PC-9 (cell line): ENCODE measurements at regions not wholly inside any gene's neighbourhood (a gene's known extent, or its start where the extent isn't known, plus 50 kb on each side); places are given as distances from the start of the nearest gene placed in this dataset.

Source experiments
- BruUV-seq: library from RNA; stranded (reverse); fragments of 400-500 nt; replicated peaks from 2 replicates; lab custom pipeline; 2021; lab: Mats Ljungman, UMichigan
- CTCF ChIA-PET: fragments of 300-600 bp; sonication (Branson Sonifier 250); formaldehyde crosslinking; loops from one replicate; lab custom pipeline; 2022; ENCODE audit warnings: antibody characterized with exemption; lab: Charles Lee
- POLR2A ChIA-PET: fragments of 300-600 bp; sonication (Branson Sonifier 250); formaldehyde crosslinking; loops from one replicate; lab custom pipeline; 2022; ENCODE audit warnings: antibody characterized with exemption; ENCODE audit not compliant: unreplicated experiment; lab: Charles Lee
- DNase-seq, 2 experiments: peaks; one replicate each; pipeline versions ENCODE4 v3.0.0 to v3.0.0-alpha.2; 2015 to 2022; ENCODE audit warnings: mixed read lengths in 1 of 2
- H2AFZ ChIP-seq: fragments of 200-600 bp; sonication (generic); 2 replicates; pipeline ENCODE4 v1.8.1; 2017; ENCODE audit warnings: antibody characterized with exemption
- H3F3A ChIP-seq: fragments of 200-600 bp; sonication (generic); 2 replicates; pipeline ENCODE4 v1.8.1; 2017; ENCODE audit warnings: antibody characterized with exemption, mild to moderate bottlenecking, low read depth; ENCODE audit not compliant: insufficient read depth
- H3K27ac ChIP-seq: fragments of 200-600 bp; sonication (generic); 2 replicates; pipeline ENCODE4 v1.6.1; 2016; ENCODE audit warnings: mixed run types
- H3K27me3 ChIP-seq: fragments of 200-600 bp; sonication (generic); 2 replicates; pipeline ENCODE4 v1.6.1; 2016; ENCODE audit warnings: low read depth, mixed run types; ENCODE audit not compliant: insufficient read depth
- H3K36me3 ChIP-seq: fragments of 200-600 bp; sonication (generic); 2 replicates; pipeline ENCODE4 v1.6.1; 2016; ENCODE audit warnings: low read depth, mixed run types
- H3K4me1 ChIP-seq: fragments of 200-600 bp; sonication (generic); replicated peaks from 2 replicates; pipeline ENCODE4 v1.6.1; 2016; ENCODE audit warnings: mixed run types; ENCODE audit not compliant: insufficient read depth
- H3K4me2 ChIP-seq: fragments of 200-600 bp; sonication (generic); 2 replicates; pipeline ENCODE4 v1.6.1; 2017; ENCODE audit warnings: mixed run types
- H3K4me3 ChIP-seq: fragments of 200-600 bp; sonication (generic); 2 replicates; pipeline ENCODE4 v1.6.1; 2016; ENCODE audit warnings: mixed run types
- H3K79me2 ChIP-seq: fragments of 200-600 bp; sonication (generic); 2 replicates; pipeline ENCODE4 v1.6.1; 2017; ENCODE audit warnings: low read depth, mixed run types
- H3K9me2 ChIP-seq: fragments of 200-600 bp; sonication (generic); 2 replicates; pipeline ENCODE4 v1.8.1; 2017; ENCODE audit warnings: mild to moderate bottlenecking; ENCODE audit not compliant: insufficient read depth
- H3K9me3 ChIP-seq: fragments of 200-600 bp; sonication (generic); 2 replicates; pipeline ENCODE4 v1.8.1; 2016; ENCODE audit warnings: low read depth; ENCODE audit not compliant: insufficient read depth
- H4K20me1 ChIP-seq: fragments of 200-600 bp; sonication (generic); 2 replicates; pipeline ENCODE4 v1.8.1; 2017; ENCODE audit not compliant: insufficient read depth
- EZH2 ChIP-seq: fragments of 200-600 bp; sonication (generic); IDR thresholded peaks from 2 replicates; pipeline ENCODE4 v1.8.0; 2017; ENCODE audit warnings: antibody characterized with exemption, low read depth
- intact Hi-C: fragments of 100-400 bp; cut with micrococcal nuclease; formaldehyde crosslinking; loops from one replicate; pipeline ENCODE4 v1.10.0; 2022; ENCODE audit not compliant: unreplicated experiment
- TF ChIP-seq, protein P1 (sequence below): fragments of 200-600 bp; sonication (generic); conservative IDR thresholded peaks from 2 replicates; pipeline ENCODE4 v1.6.1; 2017; ENCODE audit warnings: mixed run types, antibody characterized with exemption, mild to moderate bottlenecking, moderate library complexity

DNA sequence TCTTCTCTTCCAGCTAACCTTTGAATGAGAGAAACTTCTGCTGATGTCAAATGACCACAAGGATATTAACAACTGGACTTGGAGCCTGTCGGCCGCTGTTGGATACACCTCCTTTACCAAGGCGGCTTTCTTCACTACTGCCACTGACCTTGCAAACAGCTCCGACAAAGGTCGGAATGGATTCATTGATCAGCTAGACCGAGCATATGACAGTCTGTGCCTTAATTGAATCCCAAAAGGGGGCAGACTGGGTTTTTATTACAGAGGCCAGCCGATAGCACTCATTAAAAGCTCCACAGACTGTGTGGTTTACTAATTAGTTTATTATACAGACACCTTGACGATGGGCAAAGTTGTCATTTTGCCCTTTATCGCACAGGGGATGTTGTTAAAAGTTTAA lies 394.5 kb downstream of the RERGL start:
- POLR2A ChIA-PET: no interaction called here
- CTCF ChIA-PET: no interaction called here

DNA sequence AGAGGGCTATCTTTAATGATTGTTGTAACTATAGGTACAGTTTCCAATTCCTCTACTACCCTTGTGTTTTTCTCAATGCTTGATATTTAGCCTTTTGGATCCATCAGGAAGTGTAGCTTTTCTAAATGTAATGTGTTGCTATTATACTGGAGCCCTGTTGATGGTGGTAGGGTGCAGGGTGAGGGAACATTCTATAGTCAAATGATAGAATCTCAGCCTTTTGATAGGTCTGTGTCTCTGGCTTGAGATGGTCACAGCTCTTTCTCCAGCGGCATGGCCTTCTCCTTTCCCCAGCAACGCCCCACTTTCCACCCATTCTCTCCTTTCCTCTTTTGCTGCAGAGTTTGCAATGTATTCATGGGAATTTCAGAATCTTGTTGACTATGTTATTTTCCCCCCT lies 398.6 kb downstream of the RERGL start:
- no peaks in the 10 kb centered on the region for H4K20me1 ChIP-seq
- no peaks in the 10 kb centered on the region for H3K36me3 ChIP-seq
- no peaks in the 10 kb centered on the region for H3K79me2 ChIP-seq
- no peaks in the 10 kb centered on the region for H3K27me3 ChIP-seq
- H3K27ac ChIP-seq: no peak overlapping the region
- no peaks in the 10 kb centered on the region for H3K9me3 ChIP-seq
- no peak for DNase-seq
- no peak overlapping the region for H2AFZ ChIP-seq
- no peaks in the 10 kb centered on the region for H3K4me1 ChIP-seq
- ChIA-PET CTCF (no interaction called here), POLR2A (no interaction called here)
- H3K9me2 ChIP-seq: no peaks in the 10 kb centered on the region
- no peak overlapping the region for H3K4me3 ChIP-seq
- no peaks in the 10 kb centered on the region for H3F3A ChIP-seq
- intact Hi-C loops: no loop called here
- TF ChIP-seq EZH2: no peak
- TF ChIP-seq, protein P1, sequence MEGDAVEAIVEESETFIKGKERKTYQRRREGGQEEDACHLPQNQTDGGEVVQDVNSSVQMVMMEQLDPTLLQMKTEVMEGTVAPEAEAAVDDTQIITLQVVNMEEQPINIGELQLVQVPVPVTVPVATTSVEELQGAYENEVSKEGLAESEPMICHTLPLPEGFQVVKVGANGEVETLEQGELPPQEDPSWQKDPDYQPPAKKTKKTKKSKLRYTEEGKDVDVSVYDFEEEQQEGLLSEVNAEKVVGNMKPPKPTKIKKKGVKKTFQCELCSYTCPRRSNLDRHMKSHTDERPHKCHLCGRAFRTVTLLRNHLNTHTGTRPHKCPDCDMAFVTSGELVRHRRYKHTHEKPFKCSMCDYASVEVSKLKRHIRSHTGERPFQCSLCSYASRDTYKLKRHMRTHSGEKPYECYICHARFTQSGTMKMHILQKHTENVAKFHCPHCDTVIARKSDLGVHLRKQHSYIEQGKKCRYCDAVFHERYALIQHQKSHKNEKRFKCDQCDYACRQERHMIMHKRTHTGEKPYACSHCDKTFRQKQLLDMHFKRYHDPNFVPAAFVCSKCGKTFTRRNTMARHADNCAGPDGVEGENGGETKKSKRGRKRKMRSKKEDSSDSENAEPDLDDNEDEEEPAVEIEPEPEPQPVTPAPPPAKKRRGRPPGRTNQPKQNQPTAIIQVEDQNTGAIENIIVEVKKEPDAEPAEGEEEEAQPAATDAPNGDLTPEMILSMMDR: no peak
- no TSS peak for BruUV-seq
- H3K4me2 ChIP-seq: no peak overlapping the region

More for the DNA sequence above, 394.5 kb downstream of the RERGL start:
- BruUV-seq: no TSS peak
- Histone ChIP-seq H3K4me2 (no peak overlapping the region), H3K4me1 (no peaks in the 10 kb centered on the region), H3K36me3 (no peaks in the 10 kb centered on the region), H3K9me2 (no peaks in the 10 kb centered on the region; the same call in 1 of the 2 replicates), H3K27me3 (no peaks in the 10 kb centered on the region), H3K9me3 (no peaks in the 10 kb centered on the region), H3K4me3 (no peak overlapping the region), H3K79me2 (no peaks in the 10 kb centered on the region), H4K20me1 (no peaks in the 10 kb centered on the region), H2AFZ (no peak overlapping the region), H3K27ac (no peak overlapping the region), H3F3A (no peaks in the 10 kb centered on the region)
- DNase-seq: no peak
- TF ChIP-seq, protein P1: no peak
- no peak for TF ChIP-seq EZH2
- intact Hi-C loops: no loop called here

GRCh38 chr12:17680220-17680619 lies 409.8 kb downstream of the RERGL start:
- Histone ChIP-seq H3K4me3 (no peak overlapping the region), H3K9me2 (no peaks in the 10 kb centered on the region), H3K27ac (no peak overlapping the region), H3K4me2 (no peak overlapping the region), H3K27me3 (no peaks in the 10 kb centered on the region), H3K79me2 (no peaks in the 10 kb centered on the region), H4K20me1 (no peaks in the 10 kb centered on the region), H3F3A (no peaks in the 10 kb centered on the region), H3K36me3 (no peaks in the 10 kb centered on the region), H3K4me1 (no peaks in the 10 kb centered on the region), H2AFZ (no peak overlapping the region), H3K9me3 (no peaks in the 10 kb centered on the region)
- TF ChIP-seq, protein P1: no peak
- no peak for TF ChIP-seq EZH2
- intact Hi-C loops: no loop called here
- CTCF ChIA-PET: no interaction called here
- DNase-seq: no peak
- BruUV-seq: no TSS peak
- POLR2A ChIA-PET: no interaction called here
